ENCODE measurements at regions not wholly inside any gene's neighbourhood (a gene's known extent, or its start where the extent isn't known, plus 50 kb on each side); places are given as distances from the start of the nearest gene placed in this dataset.
"Not testable (repeated sequence)": the region's sequence is repeated elsewhere in the genome, so short reads cannot be mapped to it uniquely, and the experiment has no call there.

DNA sequence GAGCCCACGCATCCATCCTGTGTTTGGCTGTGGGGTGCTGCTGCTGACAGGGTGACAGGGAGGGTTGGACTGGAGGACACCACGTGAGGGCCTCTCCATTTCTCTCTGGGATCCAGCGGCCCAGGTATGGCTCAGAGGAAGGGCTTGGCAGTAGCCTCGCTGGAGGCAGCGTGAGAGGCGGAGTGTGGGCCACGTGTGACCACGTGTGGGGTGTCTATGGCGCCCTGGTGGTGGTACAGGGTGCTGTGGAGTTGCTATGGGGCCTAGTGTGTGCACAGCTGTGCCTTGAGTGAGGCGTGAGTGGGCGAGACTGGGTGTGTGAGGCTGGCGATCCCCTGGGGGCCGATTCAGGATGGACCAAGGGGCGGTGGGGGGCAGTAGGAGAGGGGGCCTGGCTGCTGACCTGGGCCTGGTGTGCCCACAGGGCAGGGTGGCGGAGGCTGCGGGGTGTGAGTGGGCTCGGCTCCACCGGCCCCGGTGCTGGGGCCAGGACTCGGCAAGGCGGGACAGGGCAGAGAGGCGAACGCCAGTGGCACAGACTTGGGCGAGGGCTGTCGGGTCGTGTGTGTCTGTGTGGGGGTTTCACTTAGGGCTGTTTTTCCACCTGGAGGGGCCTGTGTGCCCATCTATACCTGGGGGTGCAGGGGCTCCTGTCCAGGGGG is 72.7 kb downstream of the TMEM121 start:
- TF ChIP-seq SUZ12 (IDR thresholded peaks at IDR 0.05; ENCODE audit: extremely low read depth, insufficient read depth, insufficient read length); ZNF274 (IDR thresholded peaks at IDR 0.05; ENCODE audit: low read depth, low read length): not testable (repeated sequence)

Measured in NT2/D1 (cell line).